GM18868 (cell line): ENCODE measurements at regions not wholly inside any gene's neighbourhood (a gene's known extent, or its start where the extent isn't known, plus 50 kb on each side); places are given as distances from the start of the nearest gene placed in this dataset.
"Not testable (repeated sequence)": the region's sequence is repeated elsewhere in the genome, so short reads cannot be mapped to it uniquely, and the experiment has no call there.

Experiments used
- ATAC-seq: cut with Tn5 transposase; IDR thresholded peaks from one replicate; pipeline ENCODE4 v1.9.1; 2021; ENCODE audit warnings: mild to moderate bottlenecking, moderate library complexity; ENCODE audit not compliant: unreplicated experiment

- ATAC-seq = no peak
These were observed 183.4 kb downstream of the NFKBIZ start for GRCh38 chr3:102032491-102033383.

DNA sequence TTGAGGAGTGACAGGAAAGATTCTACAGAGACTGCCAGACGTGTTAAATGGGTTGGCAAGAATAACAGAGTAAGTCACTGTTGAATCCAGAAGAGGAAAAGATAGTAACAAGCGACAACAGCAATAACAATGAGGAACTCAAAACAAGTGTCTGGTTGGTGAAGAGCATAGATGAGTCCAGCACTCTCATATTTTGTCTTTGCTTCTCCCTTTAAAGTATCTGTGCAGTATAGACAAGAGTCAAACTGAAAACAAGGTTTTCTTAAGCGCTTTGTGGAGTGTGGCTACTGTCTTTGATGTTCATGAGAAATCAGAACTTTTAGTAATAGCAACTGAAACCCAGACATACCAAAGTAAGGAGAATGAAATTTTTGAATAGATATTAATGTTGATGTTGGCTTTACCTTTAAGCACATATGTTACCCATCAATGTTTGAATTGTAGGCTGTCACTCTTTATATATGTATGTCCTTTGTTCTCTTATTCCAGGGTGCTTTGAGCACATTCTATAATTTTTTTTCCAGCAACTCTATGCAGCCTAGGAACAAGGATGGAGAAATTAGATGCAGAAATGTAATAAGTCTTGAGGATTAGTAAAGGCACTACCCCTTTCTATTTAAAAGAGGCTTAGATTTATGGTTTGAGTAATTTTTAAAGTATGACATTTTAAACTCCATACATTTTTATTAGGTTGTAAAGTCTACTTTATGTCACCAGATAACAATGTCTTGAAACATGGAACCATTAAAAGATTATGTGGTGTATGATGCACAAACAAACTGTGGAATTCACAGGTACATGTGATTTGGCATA, 185.5 kb downstream of the NFKBIZ start:
- ATAC-seq = peak; percentile 71

DNA sequence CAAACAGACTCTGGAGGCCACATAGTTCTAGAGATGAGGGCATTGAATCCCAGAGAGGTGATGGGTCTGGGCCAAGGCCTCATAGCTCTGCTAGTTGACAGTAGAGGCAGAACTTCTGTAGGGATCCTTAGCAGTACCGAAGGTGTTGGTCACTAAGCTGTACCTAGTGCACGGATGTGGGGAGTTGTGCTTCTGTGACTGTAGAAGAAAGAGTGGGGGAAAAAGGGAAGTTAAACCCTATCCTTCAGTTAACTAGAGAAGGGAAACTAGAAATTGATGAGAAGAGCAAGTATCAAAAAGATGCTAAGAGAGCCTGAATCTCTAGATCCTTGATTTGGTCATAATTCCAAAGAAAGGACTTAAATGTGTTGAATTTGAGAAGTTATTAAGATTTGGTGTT, 186.7 kb downstream of the NFKBIZ start:
- peak; percentile 31 for ATAC-seq

GRCh38 chr3:102036472-102036871, 187.2 kb downstream of the NFKBIZ start:
- ATAC-seq = no peak

DNA sequence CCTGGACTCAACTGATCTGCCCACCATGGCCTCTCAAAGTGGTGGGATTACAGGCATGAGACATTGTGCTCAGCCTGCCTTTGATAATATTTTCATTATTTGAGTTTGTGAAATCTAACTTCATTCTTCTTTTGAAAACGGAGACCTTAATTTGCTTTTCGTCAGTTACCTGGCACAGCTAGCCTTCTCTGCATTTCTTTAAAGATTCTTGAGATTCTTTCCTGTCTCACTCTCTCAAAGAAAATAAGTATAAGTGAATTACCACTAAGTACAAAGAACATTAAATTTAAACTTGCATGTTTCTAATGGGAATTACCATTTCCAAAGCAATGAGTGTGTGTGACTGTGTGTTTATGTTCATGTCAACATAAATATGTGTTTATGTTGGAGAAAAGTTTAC, 187.9 kb downstream of the NFKBIZ start:
- ATAC-seq = no peak

GRCh38 chr3:102037791-102038190, 188.5 kb downstream of the NFKBIZ start:
- ATAC-seq = no peak

GRCh38 chr3:102038477-102039142, 189.3 kb downstream of the NFKBIZ start:
- peak; percentile 84 for ATAC-seq

DNA sequence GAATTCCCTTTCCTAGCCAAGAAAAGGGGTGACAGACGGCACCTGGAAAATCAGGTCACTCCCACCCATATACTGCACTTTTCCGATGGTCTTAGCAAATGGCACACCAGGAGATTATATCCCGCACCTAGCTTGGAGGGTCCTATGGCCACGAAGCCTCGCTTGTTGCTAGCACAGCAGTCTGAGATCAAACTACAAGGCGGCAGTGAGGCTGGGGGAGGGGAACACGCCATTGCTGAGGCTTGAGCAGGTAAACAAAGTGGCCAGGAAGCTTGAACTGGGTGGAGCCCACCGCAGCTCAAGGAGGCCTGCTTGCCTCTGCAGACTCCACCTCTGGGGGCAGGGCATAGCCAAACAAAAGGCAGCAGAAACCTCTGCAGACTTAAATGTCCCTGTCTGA, 190.8 kb downstream of the NFKBIZ start:
- ATAC-seq = not testable (repeated sequence)

GRCh38 chr3:102053375-102053989, 204.2 kb downstream of the NFKBIZ start:
- peak; percentile 74 for ATAC-seq

GRCh38 chr3:102054543-102055080, 205.3 kb downstream of the NFKBIZ start:
- no peak for ATAC-seq

DNA sequence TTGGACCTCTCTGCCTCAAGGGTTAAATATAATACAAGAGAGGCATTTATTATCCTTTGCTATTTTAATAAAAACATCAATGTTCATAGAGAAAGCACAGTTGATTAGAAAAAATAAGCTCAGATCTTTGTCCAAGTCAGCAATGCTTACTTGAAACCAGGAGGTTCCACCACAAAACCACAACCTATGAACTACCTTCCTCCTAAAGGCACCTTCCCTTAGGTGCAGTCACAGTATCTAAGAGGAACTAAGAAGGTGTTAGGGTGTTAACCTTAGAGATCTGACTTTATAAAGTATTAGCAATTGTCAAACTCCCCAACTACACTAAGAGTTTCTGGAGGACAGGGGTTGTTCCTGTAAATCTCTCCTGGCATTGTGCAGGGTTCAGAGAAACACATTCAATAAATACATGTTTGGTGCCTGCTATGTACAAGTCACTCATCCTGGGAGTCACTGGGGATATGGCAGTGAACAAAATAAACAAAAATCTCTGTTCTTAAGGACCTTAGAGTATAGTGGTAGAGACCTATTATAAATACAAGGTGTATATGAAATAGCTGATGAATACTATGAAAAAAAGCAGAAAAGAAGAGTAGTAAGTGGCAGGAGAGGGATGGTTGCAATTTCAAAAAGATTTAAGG, 208.6 kb downstream of the NFKBIZ start:
- peak; percentile 73 for ATAC-seq

DNA sequence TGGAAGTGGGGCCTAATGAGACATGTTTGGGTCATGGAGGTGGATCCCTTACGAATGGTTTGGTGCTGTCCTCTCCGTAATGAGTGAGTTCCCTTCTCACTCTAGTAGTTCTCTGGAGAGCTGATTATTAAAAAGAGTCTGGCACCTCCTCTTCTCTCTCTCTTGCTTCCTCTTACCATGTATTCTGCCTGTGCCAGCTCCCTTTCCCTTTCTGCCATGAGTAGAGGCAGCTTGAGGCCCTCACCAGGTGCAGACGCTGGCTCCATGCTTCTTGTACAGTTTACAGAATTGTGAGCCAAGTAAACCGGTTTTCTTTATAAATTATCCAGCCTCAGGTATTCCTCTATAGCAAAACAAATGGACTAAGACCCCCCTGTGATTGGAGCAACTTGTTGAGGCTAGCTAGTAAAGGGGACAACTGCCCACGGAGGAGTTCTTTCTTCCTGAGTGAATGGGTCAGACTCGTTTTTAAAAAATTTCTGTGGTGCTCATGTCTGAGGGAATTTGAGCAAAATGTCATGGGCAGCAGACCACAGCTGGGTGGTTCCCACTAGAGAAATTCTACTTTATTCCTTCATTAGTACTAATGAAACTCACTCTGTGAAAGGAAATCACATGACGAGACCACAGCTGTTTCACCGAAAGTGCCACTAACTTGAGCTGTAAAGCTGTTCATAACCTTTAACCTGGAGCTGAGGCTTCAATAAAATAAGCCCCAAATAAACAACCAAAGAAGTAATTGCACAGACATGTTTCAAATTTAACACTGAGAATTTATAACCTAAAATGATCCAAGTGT, 210.0 kb downstream of the NFKBIZ start:
- ATAC-seq = peak; percentile 76

DNA sequence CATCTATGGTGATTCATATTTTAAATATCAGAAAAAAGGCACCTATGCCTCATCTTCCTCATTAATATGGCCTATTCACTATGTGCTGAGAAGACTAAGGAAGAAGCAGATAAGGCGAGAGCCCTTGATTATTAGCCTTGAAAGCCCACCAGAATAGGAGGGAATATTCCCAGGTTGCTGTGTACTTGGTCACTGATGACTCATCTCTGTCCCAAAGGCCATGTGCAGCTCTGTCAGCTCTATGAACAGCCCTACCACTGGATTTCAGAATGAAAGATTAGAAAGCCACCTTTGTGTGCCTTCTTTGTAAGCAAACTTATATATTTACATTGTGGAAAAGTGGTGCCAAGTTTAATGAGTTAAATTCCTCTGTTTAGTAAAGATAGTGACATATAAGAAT, 211.5 kb downstream of the NFKBIZ start:
- ATAC-seq = peak; percentile 45

GRCh38 chr3:102063572-102063971, 214.3 kb downstream of the NFKBIZ start:
- ATAC-seq = no peak

- no peak for ATAC-seq
These were observed 217.2 kb downstream of the NFKBIZ start for GRCh38 chr3:102066470-102066869.

DNA sequence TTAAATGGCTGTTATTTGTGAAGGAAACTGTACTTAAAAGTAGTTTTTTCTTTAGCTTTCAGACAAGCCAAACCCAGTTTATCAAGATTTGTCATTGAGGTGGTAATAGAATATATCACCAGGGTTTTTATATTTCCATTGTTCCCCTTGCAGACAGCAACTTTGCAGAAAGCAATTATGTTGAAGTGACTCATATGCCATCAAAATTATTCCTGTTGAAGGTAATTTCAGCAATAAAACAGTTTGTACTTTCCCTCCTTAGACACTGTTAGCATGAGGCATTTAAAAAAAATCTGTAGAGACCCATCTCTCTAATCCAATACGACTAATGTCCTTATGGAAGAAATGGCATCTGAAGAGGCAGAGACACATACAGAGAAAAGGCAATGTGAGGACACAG, 219.0 kb downstream of the NFKBIZ start:
- ATAC-seq = no peak

- ATAC-seq = no peak
These were observed 219.4 kb downstream of the NFKBIZ start for GRCh38 chr3:102068736-102069135.

- ATAC-seq = no peak
These were observed 219.9 kb downstream of the NFKBIZ start for GRCh38 chr3:102069211-102069662.

DNA sequence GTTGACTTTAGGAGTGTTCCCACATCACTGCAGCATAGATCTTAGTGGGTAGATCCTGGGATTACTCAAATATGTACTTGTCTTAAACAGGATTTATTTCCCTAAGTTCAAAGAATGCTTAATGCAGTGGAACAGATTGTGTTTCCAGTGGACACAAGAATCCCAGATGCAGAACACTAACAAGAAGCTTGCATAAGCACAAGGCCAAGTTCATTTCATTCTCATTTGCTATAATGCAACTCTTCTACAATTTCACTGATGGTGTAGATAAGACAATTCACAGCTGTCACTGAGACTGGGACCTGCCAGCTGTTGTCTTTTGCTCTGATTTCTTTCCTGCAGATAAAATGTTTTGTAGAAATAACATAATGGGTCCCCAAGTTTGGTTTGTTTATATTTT, 225.6 kb downstream of the NFKBIZ start:
- ATAC-seq = no peak
